Brain microvascular endothelial cell (primary cell): ENCODE measurements at regions not wholly inside any gene's neighbourhood (a gene's known extent, or its start where the extent isn't known, plus 50 kb on each side); places are given as distances from the start of the nearest gene placed in this dataset.
"Not testable (repeated sequence)": the region's sequence is repeated elsewhere in the genome, so short reads cannot be mapped to it uniquely, and the experiment has no call there.

Source experiments
- DNase-seq: peaks from one replicate; pipeline ENCODE4 v3.0.0-alpha.2; 2020
- H3K27ac ChIP-seq: fragments of 250-450 bp; sonication (Bioruptor Pico); 2 replicates; pipeline ENCODE4 v1.5.1; 2020; ENCODE audit warnings: mild to moderate bottlenecking, moderate library complexity
- H3K27me3 ChIP-seq: fragments of 250-450 bp; sonication (Bioruptor Pico); replicated peaks from 2 replicates; pipeline ENCODE4 v1.5.1; 2020; ENCODE audit warnings: mild to moderate bottlenecking
- H3K36me3 ChIP-seq: fragments of 250-450 bp; sonication (Bioruptor Pico); replicated peaks from 2 replicates; pipeline ENCODE4 v1.5.1; 2020; ENCODE audit warnings: mild to moderate bottlenecking
- H3K4me3 ChIP-seq: 2 replicates; pipeline ENCODE4 v1.5.1; 2011; ENCODE audit warnings: low read depth, mild to moderate bottlenecking, control low read depth, low read length, moderate library complexity
- CTCF ChIP-seq: IDR thresholded peaks from 2 replicates; pipeline ENCODE4 v1.5.1; 2011; ENCODE audit warnings: low read depth, mild to moderate bottlenecking, moderate library complexity, low read length, control low read depth, inconsistent platforms; ENCODE audit errors: missing control alignments
- in situ Hi-C: cut with HindIII; loops from 2 replicates; pipeline ENCODE4 v1.10.0; 2017; ENCODE audit warnings: low sequenced_read_pairs, low pct_ligation_motif_present

GRCh38 chr2:138893746-138894145 is 113.6 kb upstream of the NXPH2 start:
- Histone ChIP-seq H3K4me3 (no peak overlapping the region), H3K36me3 (no peaks in the 10 kb centered on the region), H3K27me3 (no peaks in the 10 kb centered on the region), H3K27ac (no peak overlapping the region)
- in situ Hi-C loops, result no loop called here
- no peak for DNase-seq
- no peak for TF ChIP-seq CTCF

GRCh38 chr2:138881126-138881525 is 100.9 kb upstream of the NXPH2 start:
- H3K36me3 ChIP-seq, result no peaks in the 10 kb centered on the region
- DNase-seq, result no peak
- TF ChIP-seq CTCF, result no peak
- in situ Hi-C loops, result no loop called here
- H3K27me3 ChIP-seq, result no peaks in the 10 kb centered on the region
- H3K4me3 ChIP-seq, result no peak overlapping the region
- no peak overlapping the region for H3K27ac ChIP-seq

GRCh38 chr2:138879931-138880330 is 99.7 kb upstream of the NXPH2 start:
- H3K27me3 ChIP-seq, result no peaks in the 10 kb centered on the region
- no peak overlapping the region for H3K4me3 ChIP-seq
- no peak for TF ChIP-seq CTCF
- no peak overlapping the region for H3K27ac ChIP-seq
- DNase-seq, result no peak
- no peaks in the 10 kb centered on the region for H3K36me3 ChIP-seq
- in situ Hi-C loops, result no loop called here

GRCh38 chr2:138877421-138877820 is 97.2 kb upstream of the NXPH2 start:
- Histone ChIP-seq H3K36me3 (no peaks in the 10 kb centered on the region), H3K27ac (no peak overlapping the region), H3K4me3 (no peak overlapping the region), H3K27me3 (no peaks in the 10 kb centered on the region)
- no peak for TF ChIP-seq CTCF
- in situ Hi-C loops, result no loop called here
- DNase-seq, result no peak

- DNase-seq, result no peak
- in situ Hi-C loops, result no loop called here
- no peak for TF ChIP-seq CTCF
- H3K36me3 ChIP-seq, result no peaks in the 10 kb centered on the region
- no peak overlapping the region for H3K27ac ChIP-seq
- H3K4me3 ChIP-seq, result no peak overlapping the region
- no peaks in the 10 kb centered on the region for H3K27me3 ChIP-seq
Measured at GRCh38 chr2:138874251-138874650, 94.1 kb upstream of the NXPH2 start.

GRCh38 chr2:138872116-138872515 is 91.9 kb upstream of the NXPH2 start:
- H3K36me3 ChIP-seq, in situ Hi-C loops, H3K4me3 ChIP-seq, DNase-seq, H3K27ac ChIP-seq, H3K27me3 ChIP-seq: not testable (repeated sequence)
